VCaP (cell line): ENCODE measurements at regions not wholly inside any gene's neighbourhood (a gene's known extent, or its start where the extent isn't known, plus 50 kb on each side); places are given as distances from the start of the nearest gene placed in this dataset.

ENCODE experiments used
- H3K27ac ChIP-seq: fragments of 450-650 bp; 2 replicates; pipeline ENCODE4 v1.5.1; 2017
- TF ChIP-seq, protein P1 (sequence below): fragments of 450-650 bp; conservative IDR thresholded peaks from 2 replicates; pipeline ENCODE4 v1.5.1; 2017; ENCODE audit warnings: mild to moderate bottlenecking, moderate library complexity

GRCh38 chr11:106491751-106492150 lies 414.3 kb downstream of the AASDHPPT start:
- TF ChIP-seq, protein P1, sequence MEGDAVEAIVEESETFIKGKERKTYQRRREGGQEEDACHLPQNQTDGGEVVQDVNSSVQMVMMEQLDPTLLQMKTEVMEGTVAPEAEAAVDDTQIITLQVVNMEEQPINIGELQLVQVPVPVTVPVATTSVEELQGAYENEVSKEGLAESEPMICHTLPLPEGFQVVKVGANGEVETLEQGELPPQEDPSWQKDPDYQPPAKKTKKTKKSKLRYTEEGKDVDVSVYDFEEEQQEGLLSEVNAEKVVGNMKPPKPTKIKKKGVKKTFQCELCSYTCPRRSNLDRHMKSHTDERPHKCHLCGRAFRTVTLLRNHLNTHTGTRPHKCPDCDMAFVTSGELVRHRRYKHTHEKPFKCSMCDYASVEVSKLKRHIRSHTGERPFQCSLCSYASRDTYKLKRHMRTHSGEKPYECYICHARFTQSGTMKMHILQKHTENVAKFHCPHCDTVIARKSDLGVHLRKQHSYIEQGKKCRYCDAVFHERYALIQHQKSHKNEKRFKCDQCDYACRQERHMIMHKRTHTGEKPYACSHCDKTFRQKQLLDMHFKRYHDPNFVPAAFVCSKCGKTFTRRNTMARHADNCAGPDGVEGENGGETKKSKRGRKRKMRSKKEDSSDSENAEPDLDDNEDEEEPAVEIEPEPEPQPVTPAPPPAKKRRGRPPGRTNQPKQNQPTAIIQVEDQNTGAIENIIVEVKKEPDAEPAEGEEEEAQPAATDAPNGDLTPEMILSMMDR = no peak
- no peak overlapping the region for H3K27ac ChIP-seq

DNA sequence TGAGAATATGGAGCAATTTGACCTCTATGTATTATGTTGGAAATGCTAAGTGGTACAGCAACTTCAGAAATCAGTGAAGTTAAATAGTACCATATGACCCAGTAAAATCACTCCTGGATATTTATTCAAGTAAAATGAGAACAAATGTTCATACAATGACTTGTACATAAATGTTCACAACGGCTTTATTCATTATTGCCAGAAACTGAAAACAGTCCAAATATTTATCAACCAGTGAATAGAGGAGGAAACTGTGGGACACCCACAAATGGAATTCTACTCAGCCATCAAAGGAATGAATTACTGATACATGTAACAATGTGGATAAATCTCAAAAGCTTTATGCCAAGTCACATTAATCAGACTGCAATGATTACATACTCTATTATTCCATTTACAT lies 416.3 kb downstream of the AASDHPPT start:
- no peak overlapping the region for H3K27ac ChIP-seq
- TF ChIP-seq, protein P1 = no peak

DNA sequence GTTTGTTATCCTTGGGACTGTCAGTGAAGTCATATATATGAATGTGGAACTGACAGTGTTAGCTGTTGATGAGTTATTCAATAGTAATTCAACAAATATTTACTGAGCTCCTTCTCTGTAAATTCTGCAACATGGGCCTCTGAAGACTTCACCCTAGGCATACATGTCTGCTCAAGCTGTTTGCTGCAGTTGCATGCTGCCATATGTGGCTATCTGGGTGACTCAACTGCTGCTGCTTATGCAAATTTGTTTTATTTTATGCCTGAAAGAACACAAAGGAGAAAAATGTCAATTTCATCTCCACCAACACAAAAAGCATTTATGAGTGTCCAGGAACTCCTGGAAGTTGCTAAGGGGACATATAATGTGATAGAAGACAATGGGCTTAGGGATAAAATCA lies 417.6 kb downstream of the AASDHPPT start:
- H3K27ac ChIP-seq = no peak overlapping the region
- TF ChIP-seq, protein P1 = no peak

DNA sequence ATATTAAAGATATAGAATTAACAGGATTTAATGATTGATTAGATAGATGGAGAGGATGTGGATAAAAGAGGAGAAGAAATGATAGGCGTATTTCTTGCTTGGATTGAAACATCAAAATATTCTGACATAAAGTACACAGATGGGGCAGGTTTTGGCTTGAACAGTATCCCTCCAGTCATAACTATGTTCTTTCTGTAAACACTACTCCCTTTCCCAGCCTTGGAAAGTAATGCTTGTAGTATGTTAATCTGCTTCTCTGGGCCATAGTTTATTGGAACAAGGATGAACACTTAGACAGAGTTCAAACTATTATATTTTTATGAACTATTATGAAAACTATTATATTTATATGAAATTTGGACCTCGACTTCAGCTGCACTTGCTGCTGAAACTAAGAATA lies 419.2 kb downstream of the AASDHPPT start:
- H3K27ac ChIP-seq = no peak overlapping the region
- TF ChIP-seq, protein P1 = no peak

DNA sequence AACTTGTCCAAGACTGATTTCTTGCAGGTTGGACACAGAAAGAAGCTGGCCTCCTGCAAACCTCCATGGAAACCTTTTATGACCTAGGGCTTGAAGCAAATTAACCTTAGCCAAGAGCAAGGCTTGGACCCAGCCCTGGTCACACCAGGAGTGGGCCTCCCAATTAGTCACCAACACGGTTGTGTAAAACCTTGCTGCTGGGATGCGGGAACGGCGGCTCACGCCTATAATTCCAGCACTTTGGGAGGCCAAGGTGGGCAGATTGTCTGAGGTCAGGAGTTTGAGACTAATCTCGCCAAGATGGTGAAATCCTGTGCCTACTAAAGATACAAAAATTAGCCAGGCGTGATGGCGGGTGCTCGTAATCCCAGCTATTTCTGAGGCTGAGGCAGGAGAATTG lies 419.9 kb downstream of the AASDHPPT start:
- no peak overlapping the region for H3K27ac ChIP-seq
- TF ChIP-seq, protein P1 = no peak

DNA sequence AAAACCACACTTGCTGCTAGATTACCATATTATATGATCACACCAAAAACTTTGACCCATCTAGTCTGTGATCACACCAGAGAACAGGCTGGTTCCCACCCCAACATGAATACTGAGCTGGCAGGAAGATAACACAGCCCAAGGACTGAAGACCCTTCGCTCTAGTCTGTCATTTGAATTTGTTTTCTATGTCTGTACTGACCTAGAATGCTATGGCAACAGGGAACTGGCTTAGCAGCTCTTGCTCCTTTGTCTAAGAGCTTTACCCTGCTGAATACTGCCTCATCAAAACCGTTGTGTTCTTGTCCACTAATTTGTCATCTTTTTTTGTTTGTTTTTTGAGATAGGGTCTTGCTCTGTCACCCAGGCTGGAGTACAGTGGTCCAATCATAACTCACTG lies 420.4 kb downstream of the AASDHPPT start:
- no peak overlapping the region for H3K27ac ChIP-seq
- TF ChIP-seq, protein P1 = no peak

DNA sequence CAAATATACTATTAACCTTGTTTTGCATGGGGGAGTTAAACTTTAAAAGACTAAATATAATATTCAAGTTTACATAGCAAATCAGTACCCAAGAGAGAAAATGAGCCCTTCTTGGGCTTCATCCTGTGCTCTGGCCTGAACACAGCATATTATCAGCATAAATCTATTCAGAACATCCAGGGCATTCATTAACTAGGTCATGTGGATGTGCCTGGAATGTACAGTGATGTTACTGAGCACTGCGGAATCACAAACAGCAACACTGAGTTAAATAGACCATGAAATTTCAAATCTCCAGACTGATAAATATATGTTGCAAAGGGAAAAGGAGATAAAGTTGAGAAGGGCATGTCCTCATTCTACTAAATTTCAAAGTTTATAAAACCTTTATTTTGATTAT lies 426.4 kb downstream of the AASDHPPT start:
- peak overlapping the region; percentile 49 for H3K27ac ChIP-seq
- TF ChIP-seq, protein P1 = no peak
